DND-41 (cell line): ENCODE measurements at regions not wholly inside any gene's neighbourhood (a gene's known extent, or its start where the extent isn't known, plus 50 kb on each side); places are given as distances from the start of the nearest gene placed in this dataset.

Experiments used
- EZH2 ChIP-seq: IDR thresholded peaks from 3 replicates; pipeline ENCODE4 v1.6.1; 2012; ENCODE audit warnings: borderline replicate concordance, low read depth, mild to moderate bottlenecking, moderate library complexity, low read length, inconsistent platforms; ENCODE audit not compliant: severe bottlenecking
- TF ChIP-seq, protein P1 (sequence below): IDR thresholded peaks from 2 replicates; pipeline ENCODE4 v1.5.1; 2012; ENCODE audit warnings: borderline replicate concordance, low read length, moderate library complexity, mild to moderate bottlenecking; ENCODE audit not compliant: poor library complexity, severe bottlenecking; ENCODE audit errors: extremely low read depth

DNA sequence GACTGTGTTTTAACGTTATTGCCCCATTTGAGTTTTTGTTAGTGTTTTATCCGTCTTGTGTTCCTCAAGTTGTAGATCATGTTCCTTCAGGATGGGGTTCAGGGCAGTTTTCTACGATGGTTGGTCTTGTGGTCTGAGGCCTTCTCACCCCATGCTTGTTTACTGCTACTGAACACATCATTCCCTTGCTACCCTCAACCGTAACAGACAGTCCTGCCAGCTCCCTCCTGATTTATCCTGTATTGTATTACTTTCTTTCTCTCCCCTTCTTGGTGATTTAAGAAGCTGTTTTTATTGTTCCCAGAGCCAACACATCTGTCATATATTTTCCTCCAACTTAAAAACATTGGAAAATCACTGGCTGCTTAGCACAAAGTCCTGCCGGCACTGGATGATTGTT, 719.8 kb downstream of the INHBA start:
- TF ChIP-seq, protein P1, sequence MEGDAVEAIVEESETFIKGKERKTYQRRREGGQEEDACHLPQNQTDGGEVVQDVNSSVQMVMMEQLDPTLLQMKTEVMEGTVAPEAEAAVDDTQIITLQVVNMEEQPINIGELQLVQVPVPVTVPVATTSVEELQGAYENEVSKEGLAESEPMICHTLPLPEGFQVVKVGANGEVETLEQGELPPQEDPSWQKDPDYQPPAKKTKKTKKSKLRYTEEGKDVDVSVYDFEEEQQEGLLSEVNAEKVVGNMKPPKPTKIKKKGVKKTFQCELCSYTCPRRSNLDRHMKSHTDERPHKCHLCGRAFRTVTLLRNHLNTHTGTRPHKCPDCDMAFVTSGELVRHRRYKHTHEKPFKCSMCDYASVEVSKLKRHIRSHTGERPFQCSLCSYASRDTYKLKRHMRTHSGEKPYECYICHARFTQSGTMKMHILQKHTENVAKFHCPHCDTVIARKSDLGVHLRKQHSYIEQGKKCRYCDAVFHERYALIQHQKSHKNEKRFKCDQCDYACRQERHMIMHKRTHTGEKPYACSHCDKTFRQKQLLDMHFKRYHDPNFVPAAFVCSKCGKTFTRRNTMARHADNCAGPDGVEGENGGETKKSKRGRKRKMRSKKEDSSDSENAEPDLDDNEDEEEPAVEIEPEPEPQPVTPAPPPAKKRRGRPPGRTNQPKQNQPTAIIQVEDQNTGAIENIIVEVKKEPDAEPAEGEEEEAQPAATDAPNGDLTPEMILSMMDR: no peak
- TF ChIP-seq EZH2: no peak
